ENCODE measurements at regions not wholly inside any gene's neighbourhood (a gene's known extent, or its start where the extent isn't known, plus 50 kb on each side); places are given as distances from the start of the nearest gene placed in this dataset.

- no peaks in the 10 kb centered on the region for H3K9me3 ChIP-seq (ENCODE audit: control insufficient read depth, insufficient read depth, low read length)
- H3K27me3 ChIP-seq (ENCODE audit: control insufficient read depth, insufficient read depth, low read length) = no peaks in the 10 kb centered on the region
- no peak overlapping the region for H3K4me3 ChIP-seq (ENCODE audit: low read depth, low read length)
- no peak for TF ChIP-seq CTCF (IDR thresholded peaks at IDR 0.05; ENCODE audit: low read depth, low read length)
- DNase-seq (ENCODE audit: low read depth, low spot score) = no peak
- ChIA-PET POLR2A (interaction anchor here (0.9 to 1.1 kb wide), 3 partner anchors 20 to 329 kb away, joined by 3 read pairs; partner anchors contain the start of gene ZFP36L2), CTCF (interaction anchor here (1.4 kb wide), 1 partner anchor 38 kb away, joined by 5 read pairs; no protein-coding TSS in a partner anchor)
- H3K27ac ChIP-seq (ENCODE audit: low read depth, low read length) = no peak overlapping the region
Measured at GRCh38 chr2:42897358-42897757, 105.0 kb upstream of the HAAO start.

- no peak for TF ChIP-seq CTCF (IDR thresholded peaks at IDR 0.05; ENCODE audit: low read depth, low read length)
- ChIA-PET CTCF (no interaction called here), POLR2A (no interaction called here)
- Histone ChIP-seq H3K9me3 (ENCODE audit: control insufficient read depth, insufficient read depth, low read length) (no peaks in the 10 kb centered on the region; the same call in 1 of the 2 replicates), H3K27ac (ENCODE audit: low read depth, low read length) (no peak overlapping the region), H3K4me3 (ENCODE audit: low read depth, low read length) (no peak overlapping the region), H3K27me3 (ENCODE audit: control insufficient read depth, insufficient read depth, low read length) (no peaks in the 10 kb centered on the region)
- no peak for DNase-seq (ENCODE audit: low read depth, low spot score)
Measured at GRCh38 chr2:42895791-42896135, 103.4 kb upstream of the HAAO start.

- ChIA-PET CTCF (interaction anchor here (0.7 kb wide), 1 partner anchor 36 kb away, joined by 3 read pairs; no protein-coding TSS in a partner anchor), POLR2A (no interaction called here)
- no peak for DNase-seq (ENCODE audit: low read depth, low spot score)
- Histone ChIP-seq H3K27ac (ENCODE audit: low read depth, low read length) (no peak overlapping the region), H3K4me3 (ENCODE audit: low read depth, low read length) (no peak overlapping the region), H3K9me3 (ENCODE audit: control insufficient read depth, insufficient read depth, low read length) (no peaks in the 10 kb centered on the region; the same call in none of the 2 replicates), H3K27me3 (ENCODE audit: control insufficient read depth, insufficient read depth, low read length) (no peaks in the 10 kb centered on the region)
- no peak for TF ChIP-seq CTCF (IDR thresholded peaks at IDR 0.05; ENCODE audit: low read depth, low read length)
Measured at GRCh38 chr2:42895134-42895790, 102.9 kb upstream of the HAAO start.

- Histone ChIP-seq H3K27ac (ENCODE audit: low read depth, low read length) (no peak overlapping the region), H3K4me3 (ENCODE audit: low read depth, low read length) (no peak overlapping the region), H3K9me3 (ENCODE audit: control insufficient read depth, insufficient read depth, low read length) (no peaks in the 10 kb centered on the region; the same call in none of the 2 replicates), H3K27me3 (ENCODE audit: control insufficient read depth, insufficient read depth, low read length) (no peaks in the 10 kb centered on the region)
- no peak for DNase-seq (ENCODE audit: low read depth, low spot score)
- TF ChIP-seq CTCF (IDR thresholded peaks at IDR 0.05; ENCODE audit: low read depth, low read length) = no peak
- ChIA-PET CTCF (interaction anchor here (0.6 kb wide), 1 partner anchor 34 kb away, joined by 3 read pairs; no protein-coding TSS in a partner anchor), POLR2A (interaction anchor here (0.6 kb wide), 1 partner anchor 151 kb away, joined by 4 read pairs; no protein-coding TSS in a partner anchor)
Measured at GRCh38 chr2:42893047-42893758, 100.8 kb upstream of the HAAO start.

- Histone ChIP-seq H3K27ac (ENCODE audit: low read depth, low read length) (no peak overlapping the region), H3K4me3 (ENCODE audit: low read depth, low read length) (no peak overlapping the region), H3K27me3 (ENCODE audit: control insufficient read depth, insufficient read depth, low read length) (no peaks in the 10 kb centered on the region), H3K9me3 (ENCODE audit: control insufficient read depth, insufficient read depth, low read length) (no peaks in the 10 kb centered on the region; the same call in none of the 2 replicates)
- ChIA-PET CTCF (no interaction called here), POLR2A (no interaction called here)
- TF ChIP-seq CTCF (IDR thresholded peaks at IDR 0.05; ENCODE audit: low read depth, low read length) = no peak
- DNase-seq (ENCODE audit: low read depth, low spot score) = no peak
Measured at GRCh38 chr2:42890791-42891355, 98.5 kb upstream of the HAAO start.

Data from AG04450 (cell line).